ENCODE measurements at regions not wholly inside any gene's neighbourhood (a gene's known extent, or its start where the extent isn't known, plus 50 kb on each side); places are given as distances from the start of the nearest gene placed in this dataset.

- peak; percentile 83 for DNase-seq
Measured at GRCh38 chr5:121757753-121758152, 93.9 kb upstream of the FTMT start.

GRCh38 chr5:121758615-121759014 lies 93.1 kb upstream of the FTMT start:
- peak; percentile 72 for DNase-seq

GRCh38 chr5:121762426-121762825 lies 89.3 kb upstream of the FTMT start:
- DNase-seq, result no peak

GRCh38 chr5:121763665-121764064 lies 88.0 kb upstream of the FTMT start:
- DNase-seq, result no peak

- DNase-seq, result no peak
Measured at GRCh38 chr5:121780406-121780805, 71.3 kb upstream of the FTMT start.

GRCh38 chr5:121783700-121784099 lies 68.0 kb upstream of the FTMT start:
- DNase-seq, result no peak

- no peak for DNase-seq
Measured at GRCh38 chr5:121793791-121794190, 57.9 kb upstream of the FTMT start.

- peak; percentile 9 for DNase-seq
Measured at GRCh38 chr5:121795511-121795910, 56.2 kb upstream of the FTMT start.

- DNase-seq, result no peak
Measured at GRCh38 chr5:121797681-121798518, 53.8 kb upstream of the FTMT start.

All from NCI-H69 (cell line).